ENCODE measurements at regions not wholly inside any gene's neighbourhood (a gene's known extent, or its start where the extent isn't known, plus 50 kb on each side); places are given as distances from the start of the nearest gene placed in this dataset.

GRCh38 chr6:56407883-56408410, 160.6 kb upstream of the COL21A1 start:
- DNase-seq (ENCODE audit: low read depth in 2 of 2), result no peak

DNA sequence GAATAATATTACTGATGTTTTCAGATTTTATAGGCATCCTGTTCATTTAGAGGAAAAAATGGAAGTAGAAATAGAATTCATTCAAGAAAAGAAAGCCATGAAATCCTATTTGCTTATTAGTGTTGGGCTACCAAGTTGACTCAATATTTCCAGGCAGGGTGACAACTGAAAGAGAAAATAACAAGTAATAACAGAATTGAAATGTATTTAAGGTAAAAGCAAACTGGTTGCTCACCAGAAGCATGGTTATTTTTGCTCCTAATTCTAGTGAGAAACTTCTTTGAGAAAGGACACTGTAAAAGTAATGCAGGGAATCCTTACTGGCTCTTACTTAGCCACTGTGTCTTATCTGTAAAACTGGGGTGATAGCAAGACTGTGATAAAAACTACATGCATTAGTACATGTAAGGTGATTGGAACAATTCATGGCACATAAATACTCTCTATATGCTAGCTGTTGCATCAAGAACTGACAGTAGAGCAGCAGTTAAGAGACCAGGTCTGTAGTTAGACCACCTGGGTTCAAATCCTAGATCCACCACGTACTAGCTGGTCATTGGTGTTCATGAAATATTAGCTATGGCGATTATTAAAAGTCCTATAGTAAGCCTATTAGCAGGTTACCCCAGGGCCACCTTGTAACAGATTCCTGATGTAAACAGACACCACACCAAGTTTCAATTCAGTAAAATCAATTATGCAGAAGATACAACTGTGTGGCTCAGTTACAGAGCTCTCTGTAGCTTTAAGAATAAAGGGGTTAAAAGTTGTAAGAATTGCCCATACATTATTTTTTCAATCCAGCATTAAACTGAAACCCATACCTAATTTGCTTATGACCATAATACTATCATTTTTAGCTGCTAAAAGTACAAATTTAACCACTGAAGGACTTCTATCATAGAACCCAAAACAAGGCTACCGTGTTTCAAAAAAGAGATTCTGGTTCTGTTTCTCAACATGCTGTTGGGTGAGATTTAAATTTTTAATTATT, 159.2 kb upstream of the COL21A1 start:
- DNase-seq (ENCODE audit: low read depth in 2 of 2), result no peak

DNA sequence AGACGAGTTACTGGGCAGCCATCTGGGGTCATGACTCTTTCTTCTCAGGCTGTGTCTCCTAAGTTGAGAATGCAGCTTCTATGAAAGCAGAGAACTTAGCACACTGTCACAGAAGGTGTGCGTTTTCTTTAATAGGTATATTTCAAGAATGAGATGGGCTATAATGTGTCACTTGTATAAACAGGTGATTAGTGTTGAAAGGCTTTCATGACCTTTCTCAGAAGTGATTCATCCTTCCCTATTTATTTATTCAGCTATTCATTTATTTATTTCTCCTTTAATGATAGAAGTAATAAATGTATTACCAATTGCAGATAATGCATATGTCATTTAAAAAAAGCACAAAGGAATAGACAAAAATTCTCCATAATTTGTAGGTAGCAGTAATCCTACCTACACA, 157.2 kb upstream of the COL21A1 start:
- DNase-seq (ENCODE audit: low read depth in 2 of 2), result no peak

DNA sequence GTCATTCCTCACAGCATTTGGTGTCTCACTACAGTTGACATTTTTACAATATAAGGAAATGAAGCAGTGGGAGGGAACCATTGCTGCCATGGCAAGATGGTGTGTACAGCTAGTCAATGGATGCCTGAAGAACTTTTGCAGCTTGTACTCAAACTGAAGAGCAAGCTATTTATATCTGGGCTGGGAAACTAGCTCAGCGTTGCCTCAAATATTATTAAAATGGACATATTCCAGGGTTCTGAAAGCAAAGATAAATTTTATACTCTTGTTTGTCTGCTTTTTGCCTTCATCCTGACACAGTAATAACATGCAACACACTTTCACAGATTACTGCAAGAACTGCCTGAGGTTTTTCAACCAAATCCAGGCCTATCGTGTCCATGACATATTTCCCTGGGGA, 156.4 kb upstream of the COL21A1 start:
- no peak for DNase-seq (ENCODE audit: low read depth in 2 of 2)

GRCh38 chr6:56401477-56402070, 154.2 kb upstream of the COL21A1 start:
- DNase-seq (ENCODE audit: low read depth in 2 of 2), result no peak

- DNase-seq (ENCODE audit: low read depth in 2 of 2), result no peak
Measured at GRCh38 chr6:56400273-56400672, 152.9 kb upstream of the COL21A1 start.

GRCh38 chr6:56399672-56400263, 152.4 kb upstream of the COL21A1 start:
- DNase-seq (ENCODE audit: low read depth in 2 of 2), result no peak

DNA sequence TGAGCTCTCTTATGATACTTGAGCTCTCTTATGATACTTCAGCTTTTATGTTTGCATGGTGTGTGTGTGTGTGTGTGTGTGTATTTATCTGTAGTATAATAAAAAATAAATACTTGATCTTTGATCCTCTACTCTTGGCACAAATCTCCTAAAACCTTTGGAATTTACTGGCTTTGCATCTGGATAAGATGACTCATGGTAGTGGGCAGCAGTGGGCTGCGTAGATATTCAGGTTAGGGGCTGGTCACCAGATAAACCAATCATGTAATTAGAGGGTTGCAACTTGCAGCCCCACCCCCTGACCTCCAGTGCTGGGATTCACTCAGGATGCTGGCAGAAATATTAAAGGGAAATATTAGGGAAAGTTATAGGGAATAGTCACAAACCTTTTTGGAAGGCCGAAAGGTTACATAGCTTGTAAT, 151.9 kb upstream of the COL21A1 start:
- DNase-seq (ENCODE audit: low read depth in 2 of 2), result no peak

GRCh38 chr6:56396435-56396834, 149.1 kb upstream of the COL21A1 start:
- no peak for DNase-seq (ENCODE audit: low read depth in 2 of 2)

- DNase-seq (ENCODE audit: low read depth in 2 of 2), result no peak
Measured at GRCh38 chr6:56393615-56394612, 146.5 kb upstream of the COL21A1 start.

- no peak for DNase-seq (ENCODE audit: low read depth in 2 of 2)
Measured at GRCh38 chr6:56388415-56388755, 141.0 kb upstream of the COL21A1 start.

- DNase-seq (ENCODE audit: low read depth in 2 of 2), result no peak
Measured at GRCh38 chr6:56387621-56388414, 140.4 kb upstream of the COL21A1 start.

DNA sequence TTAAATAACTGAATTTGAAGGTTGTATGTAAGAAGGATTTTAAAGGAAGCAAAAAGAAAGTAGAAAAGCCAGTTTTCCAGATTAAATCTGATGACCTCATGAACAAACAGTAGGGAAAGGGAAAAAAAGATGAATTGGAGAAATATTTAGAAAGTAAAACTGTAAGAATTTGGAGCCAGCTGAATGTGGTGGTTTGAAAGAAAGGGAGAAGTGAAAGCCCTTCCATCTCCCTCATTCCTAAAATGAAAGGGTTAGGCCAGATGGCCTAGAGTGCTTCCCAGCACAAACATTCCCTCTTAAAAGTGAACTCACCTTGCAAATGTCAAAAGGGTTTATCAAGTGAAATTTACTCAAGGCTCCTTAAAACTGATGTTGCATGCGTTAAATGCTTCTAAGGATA, 139.3 kb upstream of the COL21A1 start:
- no peak for DNase-seq (ENCODE audit: low read depth in 2 of 2)

- DNase-seq (ENCODE audit: low read depth in 2 of 2), result no peak
Measured at GRCh38 chr6:56385981-56386593, 138.7 kb upstream of the COL21A1 start.

DNA sequence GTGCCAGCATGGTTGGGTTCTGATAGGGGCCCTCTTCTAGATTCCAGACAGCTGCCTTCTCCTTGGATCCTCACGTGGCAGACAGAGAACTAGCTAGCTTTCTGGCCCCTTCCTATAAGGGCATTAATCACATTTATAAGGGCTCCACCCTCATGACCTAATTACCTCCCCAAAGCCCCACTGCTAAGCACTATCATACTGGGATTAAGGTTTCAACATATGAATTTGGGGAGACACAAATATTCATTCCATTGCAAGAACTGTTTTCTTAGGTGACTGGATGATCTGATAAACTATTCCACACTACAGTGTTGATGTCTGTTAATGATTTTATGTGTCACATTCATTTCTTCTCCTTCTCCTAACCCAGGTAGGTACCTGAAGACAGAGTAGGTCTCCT, 135.8 kb upstream of the COL21A1 start:
- no peak for DNase-seq (ENCODE audit: low read depth in 2 of 2)

DNA sequence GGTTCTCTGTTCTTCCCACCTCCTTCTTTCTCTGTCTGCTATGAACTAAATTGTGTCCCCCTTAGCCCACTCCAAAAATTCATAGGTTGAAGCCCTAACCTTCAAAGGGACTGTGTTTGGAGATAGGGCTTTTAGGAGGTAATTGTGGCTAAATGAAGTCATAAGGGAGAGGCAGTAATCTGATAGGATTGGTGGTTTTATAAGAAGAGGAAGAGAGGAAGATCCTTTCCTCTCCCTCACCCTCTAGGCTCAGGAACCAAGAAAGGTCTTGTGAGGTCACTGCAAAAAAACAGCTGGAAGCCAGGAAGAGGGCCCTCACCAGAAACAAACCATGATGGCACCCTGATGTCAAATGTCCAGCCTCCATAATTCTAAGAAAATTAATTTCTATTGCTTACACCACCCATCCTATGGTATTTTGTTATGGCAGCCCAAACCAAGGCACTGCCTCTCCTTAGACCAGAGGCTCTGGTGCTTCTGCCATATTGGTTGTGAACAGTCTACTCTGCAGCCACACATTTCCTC, 135.1 kb upstream of the COL21A1 start:
- no peak for DNase-seq (ENCODE audit: low read depth in 2 of 2)

GRCh38 chr6:56381801-56382251, 134.4 kb upstream of the COL21A1 start:
- no peak for DNase-seq (ENCODE audit: low read depth in 2 of 2)

DNA sequence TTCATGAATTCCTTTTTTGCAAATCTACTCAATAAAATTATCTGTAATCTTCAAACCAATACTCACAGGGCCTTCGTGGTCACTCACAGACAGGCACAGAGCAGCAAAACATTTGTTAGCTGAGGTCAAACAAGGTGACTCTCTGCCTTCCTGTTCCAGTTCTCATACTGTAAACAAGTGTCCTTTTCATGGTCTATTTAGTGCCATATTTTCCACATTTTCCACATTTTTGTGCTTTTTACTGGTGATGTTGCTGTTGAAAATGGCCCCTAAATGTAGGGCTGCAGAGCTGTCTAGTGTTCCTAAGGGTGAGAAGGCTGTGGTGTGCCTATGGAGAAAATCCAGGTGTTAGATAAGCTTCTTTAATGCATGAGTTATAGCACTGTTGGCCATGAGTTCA, 133.1 kb upstream of the COL21A1 start:
- no peak for DNase-seq (ENCODE audit: low read depth in 2 of 2)

GRCh38 chr6:56378966-56379585, 131.7 kb upstream of the COL21A1 start:
- no peak for DNase-seq (ENCODE audit: low read depth in 2 of 2)
